ENCODE measurements at regions not wholly inside any gene's neighbourhood (a gene's known extent, or its start where the extent isn't known, plus 50 kb on each side); places are given as distances from the start of the nearest gene placed in this dataset.

- H3K4me3 ChIP-seq (ENCODE audit: low read depth, low read length), result no peak overlapping the region
- no peak for TF ChIP-seq CTCF (IDR thresholded peaks at IDR 0.05; ENCODE audit: insufficient read depth, low read depth, low read length, missing control alignments)
Measured at GRCh38 chr9:88923653-88924288, 67.5 kb upstream of the S1PR3 start.

GRCh38 chr9:88925481-88925880 lies 65.8 kb upstream of the S1PR3 start:
- H3K4me3 ChIP-seq (ENCODE audit: low read depth, low read length), result no peak overlapping the region
- no peak for DNase-seq (ENCODE audit: low read depth)
- no peak for TF ChIP-seq CTCF (IDR thresholded peaks at IDR 0.05; ENCODE audit: insufficient read depth, low read depth, low read length, missing control alignments)

More at GRCh38 chr9:88923653-88924288, 67.5 kb upstream of the S1PR3 start:
- DNase-seq (ENCODE audit: low read depth), result peak; percentile 51

- DNase-seq (ENCODE audit: low read depth), result no peak
- H3K4me3 ChIP-seq (ENCODE audit: low read depth, low read length), result no peak overlapping the region
- TF ChIP-seq CTCF (IDR thresholded peaks at IDR 0.05; ENCODE audit: insufficient read depth, low read depth, low read length, missing control alignments), result no peak
Measured at GRCh38 chr9:88926781-88927505, 64.3 kb upstream of the S1PR3 start.

GRCh38 chr9:88927510-88927909 lies 63.8 kb upstream of the S1PR3 start:
- peak; percentile 42 for DNase-seq (ENCODE audit: low read depth)
- no peak overlapping the region for H3K4me3 ChIP-seq (ENCODE audit: low read depth, low read length)
- TF ChIP-seq CTCF (IDR thresholded peaks at IDR 0.05; ENCODE audit: insufficient read depth, low read depth, low read length, missing control alignments), result no peak

- H3K4me3 ChIP-seq (ENCODE audit: low read depth, low read length), result no peak overlapping the region
- TF ChIP-seq CTCF (IDR thresholded peaks at IDR 0.05; ENCODE audit: insufficient read depth, low read depth, low read length, missing control alignments), result no peak
- DNase-seq (ENCODE audit: low read depth), result no peak
Measured at GRCh38 chr9:88930716-88931115, 60.6 kb upstream of the S1PR3 start.

- no peak for DNase-seq (ENCODE audit: low read depth)
- no peak overlapping the region for H3K4me3 ChIP-seq (ENCODE audit: low read depth, low read length)
- no peak for TF ChIP-seq CTCF (IDR thresholded peaks at IDR 0.05; ENCODE audit: insufficient read depth, low read depth, low read length, missing control alignments)
Measured at GRCh38 chr9:88932766-88933165, 58.5 kb upstream of the S1PR3 start.

Measured in GM12865 (cell line).